GM18909 (cell line): ENCODE measurements at regions not wholly inside any gene's neighbourhood (a gene's known extent, or its start where the extent isn't known, plus 50 kb on each side); places are given as distances from the start of the nearest gene placed in this dataset.

ENCODE experiments used
- ATAC-seq: cut with Tn5 transposase; IDR thresholded peaks from one replicate; pipeline ENCODE4 v1.9.1; 2021; ENCODE audit warnings: mild to moderate bottlenecking; ENCODE audit not compliant: unreplicated experiment, poor library complexity

GRCh38 chr4:153948041-153948440 is 159.2 kb upstream of the SFRP2 start:
- ATAC-seq = no peak

- ATAC-seq = no peak
Observed at GRCh38 chr4:153947124-153947523, 158.2 kb upstream of the SFRP2 start.

- no peak for ATAC-seq
Observed at GRCh38 chr4:153945704-153946103, 156.8 kb upstream of the SFRP2 start.

- no peak for ATAC-seq
Observed at GRCh38 chr4:153943738-153944415, 155.0 kb upstream of the SFRP2 start.

- ATAC-seq = no peak
Observed at GRCh38 chr4:153940916-153941315, 152.0 kb upstream of the SFRP2 start.

- ATAC-seq = no peak
Observed at GRCh38 chr4:153939570-153939969, 150.7 kb upstream of the SFRP2 start.

- no peak for ATAC-seq
Observed at GRCh38 chr4:153938994-153939393, 150.1 kb upstream of the SFRP2 start.

GRCh38 chr4:153937289-153937688 is 148.4 kb upstream of the SFRP2 start:
- ATAC-seq = no peak

- no peak for ATAC-seq
Observed at GRCh38 chr4:153936121-153936520, 147.2 kb upstream of the SFRP2 start.

GRCh38 chr4:153934688-153935017 is 145.8 kb upstream of the SFRP2 start:
- ATAC-seq = no peak

- no peak for ATAC-seq
Observed at GRCh38 chr4:153933915-153934687, 145.2 kb upstream of the SFRP2 start.

GRCh38 chr4:153931804-153932203 is 142.9 kb upstream of the SFRP2 start:
- ATAC-seq = no peak

- ATAC-seq = no peak
Observed at GRCh38 chr4:153929675-153930074, 140.8 kb upstream of the SFRP2 start.

GRCh38 chr4:153927451-153927850 is 138.6 kb upstream of the SFRP2 start:
- ATAC-seq = no peak

GRCh38 chr4:153922148-153922547 is 133.3 kb upstream of the SFRP2 start:
- ATAC-seq = no peak

GRCh38 chr4:153919667-153920066 is 130.8 kb upstream of the SFRP2 start:
- no peak for ATAC-seq

- peak; percentile 98 for ATAC-seq
Observed at GRCh38 chr4:153916273-153916755, 127.4 kb upstream of the SFRP2 start.

GRCh38 chr4:153912301-153912700 is 123.4 kb upstream of the SFRP2 start:
- no peak for ATAC-seq

- ATAC-seq = no peak
Observed at GRCh38 chr4:153909672-153910071, 120.8 kb upstream of the SFRP2 start.

- no peak for ATAC-seq
Observed at GRCh38 chr4:153906231-153906630, 117.3 kb upstream of the SFRP2 start.

GRCh38 chr4:153905231-153905630 is 116.3 kb upstream of the SFRP2 start:
- no peak for ATAC-seq

GRCh38 chr4:153904011-153904410 is 115.1 kb upstream of the SFRP2 start:
- no peak for ATAC-seq
